BLaER1 treated with 17β-estradiol and CSF1 and Interleukin-3, amounts not matched to agents 10 nM and 100 nM (cell line): ENCODE measurements at regions not wholly inside any gene's neighbourhood (a gene's known extent, or its start where the extent isn't known, plus 50 kb on each side); places are given as distances from the start of the nearest gene placed in this dataset.

Experiments
- H3K27ac ChIP-seq, 11 experiments: shearing (Covaris generic); formaldehyde crosslinking; 2 replicates each; pipeline ENCODE4 v1.8.1; 2022
- H3K27me3 ChIP-seq, 11 experiments: shearing (Covaris generic); formaldehyde crosslinking; 2 replicates each; pipeline ENCODE4 v1.8.1; 2022
- H3K36me3 ChIP-seq, 11 experiments: shearing (Covaris generic); formaldehyde crosslinking; 2 replicates each; pipeline ENCODE4 v1.8.1; 2022
- H3K4me1 ChIP-seq, 10 experiments: shearing (Covaris generic); formaldehyde crosslinking; 2 replicates each; pipeline ENCODE4 v1.8.1; 2022
- H3K4me2 ChIP-seq, 11 experiments: shearing (Covaris generic); formaldehyde crosslinking; 2 replicates each; pipeline ENCODE4 v1.8.1; 2022
- H3K4me3 ChIP-seq, 10 experiments: shearing (Covaris generic); formaldehyde crosslinking; 2 replicates each; pipeline ENCODE4 v1.8.1; 2022
- H3K9ac ChIP-seq, 11 experiments: shearing (Covaris generic); formaldehyde crosslinking; 2 replicates each; pipeline ENCODE4 v1.8.1; 2022
- H3K9me3 ChIP-seq, 11 experiments: shearing (Covaris generic); formaldehyde crosslinking; replicated peaks in 1 of 11; 2 replicates each; pipeline ENCODE4 v1.8.1; 2022
- H4K20me1 ChIP-seq, 11 experiments: shearing (Covaris generic); formaldehyde crosslinking; 2 replicates each; pipeline ENCODE4 v1.8.1; 2022
- Cebpa-rat ChIP-seq, 11 experiments: shearing (Covaris generic); IDR thresholded peaks; 2 replicates each; pipeline ENCODE4 v1.8.1; 2022

DNA sequence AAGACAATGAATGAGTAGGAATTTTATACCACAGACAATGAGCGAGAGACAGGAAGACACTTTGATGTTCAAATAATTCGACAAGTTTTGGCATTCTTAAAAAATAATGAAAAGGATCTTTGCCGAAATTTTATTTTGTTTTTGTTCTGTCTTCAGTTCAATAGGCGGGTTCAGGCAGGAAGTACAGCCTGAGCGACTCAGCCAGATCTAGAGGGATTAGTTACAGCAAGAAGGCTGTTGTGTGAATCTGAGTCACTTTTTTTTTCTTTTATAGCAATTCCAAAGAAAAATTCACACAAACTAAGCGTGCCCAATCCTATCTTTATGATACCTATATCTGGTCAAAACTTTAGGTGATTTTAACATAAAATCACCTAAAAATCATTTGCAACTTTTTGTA lies 505.4 kb upstream of the FAM241A start:
- H3K36me3 ChIP-seq: no peaks in the 10 kb centered on the region
- H3K4me3 ChIP-seq: no peak overlapping the region
- no peak for TF ChIP-seq Cebpa-rat (IDR thresholded peaks at IDR 0.05)
- H3K27ac ChIP-seq: no peak overlapping the region
- peaks cover 0 to 4% (median 0%) of the 10 kb centered on the region in 10 experiments; a peak in 1 of 20 replicates for H3K4me1 ChIP-seq
- no peaks in the 10 kb centered on the region for H3K27me3 ChIP-seq
- H3K9ac ChIP-seq: no peak overlapping the region; a peak in 1 of 22 replicates
- peak overlapping the region in 2 of 11 experiments; percentile 3 to 23; a peak in 1 of 22 replicates for H3K4me2 ChIP-seq
- H4K20me1 ChIP-seq: no peaks in the 10 kb centered on the region
- no peaks in the 10 kb centered on the region for H3K9me3 ChIP-seq

GRCh38 chr4:111641813-111642579 lies 503.3 kb upstream of the FAM241A start:
- H3K9me3 ChIP-seq: no peaks in the 10 kb centered on the region
- no peak overlapping the region for H3K4me3 ChIP-seq
- H3K36me3 ChIP-seq: no peaks in the 10 kb centered on the region
- no peaks in the 10 kb centered on the region for H3K27me3 ChIP-seq
- H3K27ac ChIP-seq: peak overlapping the region in 2 of 11 experiments; percentile 23 to 38; a peak in 2 of 22 replicates
- H4K20me1 ChIP-seq: no peaks in the 10 kb centered on the region
- H3K4me1 ChIP-seq: peaks cover 0 to 4% (median 0%) of the 10 kb centered on the region in 10 experiments; a peak in 1 of 20 replicates
- peak in 8 of 11 experiments; percentile 60 to 93 (median 84); a peak in 16 of 22 replicates for TF ChIP-seq Cebpa-rat (IDR thresholded peaks at IDR 0.05)
- H3K4me2 ChIP-seq: no peak overlapping the region
- no peak overlapping the region for H3K9ac ChIP-seq

- H3K27ac ChIP-seq: no peak overlapping the region
- no peak overlapping the region for H3K9ac ChIP-seq
- H3K9me3 ChIP-seq: no peaks in the 10 kb centered on the region
- peaks cover 0 to 7% (median 5%) of the 10 kb centered on the region in 10 experiments; a peak in 9 of 20 replicates for H3K4me1 ChIP-seq
- no peak for TF ChIP-seq Cebpa-rat (IDR thresholded peaks at IDR 0.05)
- no peak overlapping the region for H3K4me3 ChIP-seq
- H3K4me2 ChIP-seq: no peak overlapping the region
- H3K27me3 ChIP-seq: no peaks in the 10 kb centered on the region
- H4K20me1 ChIP-seq: no peaks in the 10 kb centered on the region
- H3K36me3 ChIP-seq: no peaks in the 10 kb centered on the region
These were observed 497.2 kb upstream of the FAM241A start for GRCh38 chr4:111648056-111648455.

GRCh38 chr4:111649308-111649707 lies 495.9 kb upstream of the FAM241A start:
- H3K36me3 ChIP-seq: no peaks in the 10 kb centered on the region
- no peak overlapping the region for H3K27ac ChIP-seq
- no peak for TF ChIP-seq Cebpa-rat (IDR thresholded peaks at IDR 0.05)
- H3K4me1 ChIP-seq: peaks cover 0 to 7% (median 5%) of the 10 kb centered on the region in 10 experiments; a peak in 9 of 20 replicates
- H3K9me3 ChIP-seq: no peaks in the 10 kb centered on the region
- H4K20me1 ChIP-seq: no peaks in the 10 kb centered on the region
- no peak overlapping the region for H3K4me3 ChIP-seq
- H3K9ac ChIP-seq: no peak overlapping the region
- peak overlapping the region in 6 of 11 experiments; percentile 24 to 42 (median 36); a peak in 8 of 22 replicates for H3K4me2 ChIP-seq
- no peaks in the 10 kb centered on the region for H3K27me3 ChIP-seq

- Histone ChIP-seq H4K20me1 (no peaks in the 10 kb centered on the region), H3K27me3 (no peaks in the 10 kb centered on the region), H3K9me3 (no peaks in the 10 kb centered on the region), H3K27ac (no peak overlapping the region), H3K4me1 (peaks cover 0 to 7% (median 5%) of the 10 kb centered on the region in 10 experiments; a peak in 9 of 20 replicates), H3K4me2 (no peak overlapping the region), H3K4me3 (no peak overlapping the region), H3K9ac (no peak overlapping the region), H3K36me3 (no peaks in the 10 kb centered on the region)
- TF ChIP-seq Cebpa-rat (IDR thresholded peaks at IDR 0.05): no peak
These were observed 495.1 kb upstream of the FAM241A start for GRCh38 chr4:111650146-111650545.

GRCh38 chr4:111650674-111651086 lies 494.6 kb upstream of the FAM241A start:
- Histone ChIP-seq H3K27me3 (no peaks in the 10 kb centered on the region), H3K4me2 (no peak overlapping the region), H3K27ac (no peak overlapping the region), H3K9ac (no peak overlapping the region), H3K4me3 (no peak overlapping the region), H3K36me3 (no peaks in the 10 kb centered on the region), H3K9me3 (no peaks in the 10 kb centered on the region), H3K4me1 (peaks cover 0 to 7% (median 5%) of the 10 kb centered on the region in 10 experiments; a peak in 9 of 20 replicates), H4K20me1 (no peaks in the 10 kb centered on the region)
- no peak for TF ChIP-seq Cebpa-rat (IDR thresholded peaks at IDR 0.05)

DNA sequence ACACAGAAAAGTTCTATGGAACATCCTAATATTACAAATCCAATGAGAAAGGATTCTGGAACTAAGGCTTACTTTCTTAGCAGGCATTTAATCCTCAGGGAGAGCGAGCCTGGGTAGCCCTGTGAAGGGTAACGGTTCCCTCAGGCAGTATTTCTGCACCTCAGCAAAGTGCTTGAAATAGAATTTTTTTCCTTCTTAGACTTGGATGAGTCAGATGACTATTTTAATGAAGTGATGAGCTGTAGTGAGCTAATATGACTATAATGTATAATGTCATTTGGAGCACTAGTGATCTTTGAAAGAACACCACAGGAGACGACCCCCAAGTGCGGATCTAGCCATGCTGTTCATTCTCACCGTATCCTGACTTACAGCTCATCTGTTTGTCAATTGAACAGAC lies 493.0 kb upstream of the FAM241A start:
- H3K4me1 ChIP-seq: peaks cover 0 to 7% (median 5%) of the 10 kb centered on the region in 10 experiments; a peak in 9 of 20 replicates
- no peak overlapping the region for H3K9ac ChIP-seq
- H3K4me3 ChIP-seq: no peak overlapping the region
- H3K27me3 ChIP-seq: no peaks in the 10 kb centered on the region
- H3K4me2 ChIP-seq: no peak overlapping the region
- no peaks in the 10 kb centered on the region for H3K9me3 ChIP-seq
- no peak for TF ChIP-seq Cebpa-rat (IDR thresholded peaks at IDR 0.05)
- H3K36me3 ChIP-seq: no peaks in the 10 kb centered on the region
- no peaks in the 10 kb centered on the region for H4K20me1 ChIP-seq
- H3K27ac ChIP-seq: no peak overlapping the region

GRCh38 chr4:111652986-111653385 lies 492.3 kb upstream of the FAM241A start:
- no peak for TF ChIP-seq Cebpa-rat (IDR thresholded peaks at IDR 0.05)
- H3K36me3 ChIP-seq: no peaks in the 10 kb centered on the region
- H3K9ac ChIP-seq: no peak overlapping the region
- no peaks in the 10 kb centered on the region for H3K9me3 ChIP-seq
- H3K4me3 ChIP-seq: no peak overlapping the region
- H3K4me1 ChIP-seq: peaks cover 0 to 7% (median 5%) of the 10 kb centered on the region in 10 experiments; a peak in 9 of 20 replicates
- no peak overlapping the region for H3K4me2 ChIP-seq
- H3K27ac ChIP-seq: no peak overlapping the region
- H3K27me3 ChIP-seq: no peaks in the 10 kb centered on the region
- no peaks in the 10 kb centered on the region for H4K20me1 ChIP-seq

DNA sequence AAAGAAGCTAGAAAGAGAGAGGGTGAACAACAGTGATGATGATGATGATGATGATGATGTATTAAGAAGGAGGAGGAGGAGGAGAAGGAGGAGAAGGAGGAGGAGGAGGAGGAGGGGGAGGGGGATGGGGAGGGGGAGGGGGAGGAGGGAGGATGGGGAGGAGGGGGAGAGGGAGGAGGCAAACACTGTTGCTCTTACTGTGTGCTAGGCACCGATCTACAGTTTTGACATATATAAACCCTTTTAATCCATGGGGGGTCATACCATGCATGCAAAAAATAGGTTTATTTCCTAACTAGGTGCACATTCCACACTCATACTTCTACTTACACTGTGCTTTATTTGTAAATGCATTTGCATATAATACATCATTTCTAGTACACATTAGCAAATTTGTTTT lies 482.8 kb upstream of the FAM241A start:
- Histone ChIP-seq H3K27me3 (no peaks in the 10 kb centered on the region), H3K4me2 (no peak overlapping the region), H3K4me3 (no peak overlapping the region), H3K36me3 (no peaks in the 10 kb centered on the region), H3K9ac (no peak overlapping the region), H4K20me1 (no peaks in the 10 kb centered on the region), H3K4me1 (no peaks in the 10 kb centered on the region), H3K9me3 (no peaks in the 10 kb centered on the region), H3K27ac (no peak overlapping the region)
- TF ChIP-seq Cebpa-rat (IDR thresholded peaks at IDR 0.05): no peak
